SK-N-SH (cell line): ENCODE measurements at regions not wholly inside any gene's neighbourhood (a gene's known extent, or its start where the extent isn't known, plus 50 kb on each side); places are given as distances from the start of the nearest gene placed in this dataset.
A peak's percentile ranks its signal among the peaks of the same experiment; 100 is the strongest.

Experiments
- CTCF ChIA-PET: fragments of 300-600, 350-600 bp; formaldehyde crosslinking; extraction: SDS; loops from one replicate; lab custom pipeline; 2021; lab: Yijun Ruan, JAX
- POLR2A ChIA-PET: fragments of 350-600 bp; sonication (Branson Sonifier 250); formaldehyde crosslinking; extraction: SDS; loops from one replicate; lab custom pipeline; 2020; ENCODE audit warnings: antibody characterized with exemption, inconsistent platforms; lab: Yijun Ruan, JAX
- DNase-seq: peaks from one replicate; pipeline ENCODE4 v3.0.0; 2012
- H2AFZ ChIP-seq: fragments of 200-600 bp; sonication (generic); 2 replicates; pipeline ENCODE4 v1.8.1; 2016; ENCODE audit warnings: antibody characterized with exemption, mild to moderate bottlenecking, low read depth
- H3F3A ChIP-seq: fragments of 200-600 bp; sonication (generic); replicated peaks from 2 replicates; pipeline ENCODE3; 2016; ENCODE audit warnings: antibody characterized with exemption, mild to moderate bottlenecking; ENCODE audit not compliant: insufficient read depth
- H3K27ac ChIP-seq, 2 experiments: fragments of 200-500 bp in 1 of 2; fragments of 200-600 bp in 1 of 2; sonication (Bioruptor generic) in 1 of 2; sonication (generic), shearing (Covaris generic) in 1 of 2; 2 replicates each; pipeline versions ENCODE4 v1.5.1 to v1.6.1; 2014 to 2016; ENCODE audit warnings: low read depth in 2 of 2, inconsistent platforms in 1 of 2, low read length in 1 of 2, mild to moderate bottlenecking in 1 of 2, mixed read lengths in 1 of 2
- H3K27me3 ChIP-seq: fragments of 200-600 bp; sonication (generic), shearing (Covaris generic); 2 replicates; pipeline ENCODE4 v1.6.1; 2016; ENCODE audit warnings: mixed run types; ENCODE audit not compliant: insufficient read depth
- H3K36me3 ChIP-seq, 2 experiments: fragments of 200-500 bp in 1 of 2; fragments of 200-600 bp in 1 of 2; sonication (Bioruptor generic) in 1 of 2; sonication (generic) in 1 of 2; replicated peaks in 1 of 2; 2 replicates each; pipeline versions ENCODE3 to v1.5.1; 2014 to 2016; ENCODE audit warnings: low read length in 1 of 2, mild to moderate bottlenecking in 1 of 2; ENCODE audit not compliant: insufficient read depth in 2 of 2, control insufficient read depth in 1 of 2
- H3K4me1 ChIP-seq, 2 experiments: fragments of 200-500 bp in 1 of 2; fragments of 200-600 bp in 1 of 2; sonication (Bioruptor generic) in 1 of 2; sonication (generic), shearing (Covaris generic) in 1 of 2; 2 replicates each; pipeline versions ENCODE4 v1.5.1 to v1.6.1; 2014 to 2016; ENCODE audit warnings: low read depth in 1 of 2, low read length in 1 of 2, mixed run types in 1 of 2; ENCODE audit not compliant: insufficient read depth in 2 of 2, control insufficient read depth in 1 of 2
- H3K4me2 ChIP-seq: fragments of 200-600 bp; sonication (generic), shearing (Covaris generic); 2 replicates; pipeline ENCODE4 v1.6.1; 2017; ENCODE audit warnings: mixed run types
- H3K4me3 ChIP-seq, 2 experiments: fragments of 200-500 bp in 1 of 2; fragments of 200-600 bp in 1 of 2; sonication (Bioruptor generic) in 1 of 2; sonication (generic), shearing (Covaris generic) in 1 of 2; 2 replicates each; pipeline versions ENCODE4 v1.5.1 to v1.8.1; 2014 to 2016; ENCODE audit warnings: low read depth in 2 of 2, inconsistent platforms in 1 of 2, low read length in 1 of 2, mild to moderate bottlenecking in 1 of 2, mixed read lengths in 1 of 2, moderate library complexity in 1 of 2
- H3K79me2 ChIP-seq: fragments of 200-600 bp; sonication (generic); 2 replicates; pipeline ENCODE4 v1.8.1; 2017; ENCODE audit warnings: mild to moderate bottlenecking; ENCODE audit not compliant: insufficient read depth
- H3K9ac ChIP-seq: fragments of 200-600 bp; sonication (generic); 2 replicates; pipeline ENCODE4 v1.6.1; 2017; ENCODE audit warnings: mixed run types
- H3K9me2 ChIP-seq: fragments of 200-600 bp; sonication (generic); 2 replicates; pipeline ENCODE4 v1.6.1; 2017; ENCODE audit warnings: mixed run types
- H3K9me3 ChIP-seq: fragments of 200-600 bp; sonication (generic); 2 replicates; pipeline ENCODE4 v1.6.1; 2017; ENCODE audit warnings: mixed run types, mild to moderate bottlenecking, moderate library complexity
- H4K20me1 ChIP-seq: fragments of 200-600 bp; sonication (generic); 2 replicates; pipeline ENCODE4 v1.6.1; 2017; ENCODE audit warnings: mild to moderate bottlenecking, mixed run types; ENCODE audit not compliant: insufficient read depth
- CHD2 ChIP-seq: fragments of 150-350 bp; IDR thresholded peaks from 2 replicates; pipeline ENCODE4 v1.6.1; 2018; ENCODE audit warnings: low read length; ENCODE audit not compliant: partially characterized antibody
- ELF1 ChIP-seq: IDR thresholded peaks from 2 replicates; pipeline ENCODE4 v1.4.0; 2012
- FOXJ3 ChIP-seq: sonication (generic); formaldehyde crosslinking; IDR thresholded peaks from 2 replicates; pipeline ENCODE4 v1.5.1; 2020; ENCODE audit warnings: mild to moderate bottlenecking, missing genetic modification reagents
- GABPA ChIP-seq: IDR thresholded peaks from 2 replicates; pipeline ENCODE4 v1.4.0; 2012; ENCODE audit warnings: low read depth, mild to moderate bottlenecking
- MXI1 ChIP-seq: IDR thresholded peaks from 2 replicates; pipeline ENCODE4 v1.6.1; 2012; ENCODE audit warnings: mild to moderate bottlenecking, low read depth, low read length, improper control_type of control experiment
- NFIC ChIP-seq: IDR thresholded peaks from 2 replicates; pipeline ENCODE4 v1.4.0; 2012; ENCODE audit warnings: borderline replicate concordance
- PBX3 ChIP-seq: IDR thresholded peaks from 2 replicates; pipeline ENCODE4; 2012
- RAD21 ChIP-seq: IDR thresholded peaks from 2 replicates; pipeline ENCODE4 v1.6.1; 2012; ENCODE audit warnings: mild to moderate bottlenecking, low read length
- REST ChIP-seq: IDR thresholded peaks from 2 replicates; pipeline ENCODE4 v1.6.1; 2012; ENCODE audit warnings: mild to moderate bottlenecking, low read depth, low read length, moderate library complexity
- RFX5 ChIP-seq: IDR thresholded peaks from 2 replicates; pipeline ENCODE4 v1.6.1; 2012; ENCODE audit warnings: mild to moderate bottlenecking, improper control_type of control experiment, low read length
- TEAD4 ChIP-seq: IDR thresholded peaks from 2 replicates; pipeline ENCODE4 v1.4.0; 2012; ENCODE audit warnings: mild to moderate bottlenecking, borderline replicate concordance; ENCODE audit not compliant: insufficient read depth
- USF2 ChIP-seq: fragments of 150-350 bp; IDR thresholded peaks from 2 replicates; pipeline ENCODE4 v1.6.1; 2017; ENCODE audit warnings: antibody characterized with exemption, low read length, low read depth, borderline replicate concordance
- ZBTB33 ChIP-seq: IDR thresholded peaks from 2 replicates; pipeline ENCODE4 v1.4.0; 2012; ENCODE audit warnings: low read depth, borderline replicate concordance
- WGBS: methylation state at CpG from one replicate; pipeline ENCODE4 v1.1.6; 2017; ENCODE audit warnings: low lambda C conversion rate; 5-methylcytosine and 5-hydroxymethylcytosine counted together

- Histone ChIP-seq H3K9me2 (no peaks in the 10 kb centered on the region), H3K79me2 (no peaks in the 10 kb centered on the region), H3K9me3 (no peaks in the 10 kb centered on the region), H4K20me1 (no peaks in the 10 kb centered on the region), H3F3A (peaks cover 7% of the 10 kb centered on the region), H3K36me3 (no peaks in the 10 kb centered on the region), H2AFZ (peak overlapping the region; percentile 5; the same call in 1 of the 2 replicates), H3K4me3 (no peak overlapping the region), H3K4me1 (no peaks in the 10 kb centered on the region; a peak in 1 of 4 replicates), H3K27ac (no peak overlapping the region), H3K4me2 (no peak overlapping the region), H3K9ac (no peak overlapping the region), H3K27me3 (no peaks in the 10 kb centered on the region)
- POLR2A ChIA-PET: no interaction called here
- CTCF ChIA-PET: no interaction called here
- WGBS: 75% methylated on average over 4 of the region's 4 CpGs
- DNase-seq: no peak
- TF ChIP-seq RAD21: no peak
- TF ChIP-seq ELF1: no peak
- no peak for TF ChIP-seq FOXJ3 (CRISPR knock-in tag)
- no peak for TF ChIP-seq GABPA
- TF ChIP-seq TEAD4: no peak
- no peak for TF ChIP-seq RFX5
- TF ChIP-seq CHD2: no peak
- no peak for TF ChIP-seq PBX3
- TF ChIP-seq REST: no peak
- TF ChIP-seq MXI1: no peak
- TF ChIP-seq NFIC: no peak
- no peak for TF ChIP-seq USF2
- TF ChIP-seq ZBTB33: no peak
Observed at GRCh38 chr13:85492283-85492682, 306.9 kb downstream of the SLITRK6 start.
